GM18868 (cell line): ENCODE measurements at regions not wholly inside any gene's neighbourhood (a gene's known extent, or its start where the extent isn't known, plus 50 kb on each side); places are given as distances from the start of the nearest gene placed in this dataset.

Experiments
- ATAC-seq: cut with Tn5 transposase; IDR thresholded peaks from one replicate; pipeline ENCODE4 v1.9.1; 2021; ENCODE audit warnings: mild to moderate bottlenecking, moderate library complexity; ENCODE audit not compliant: unreplicated experiment

GRCh38 chr14:34069854-34070582, 119.1 kb upstream of the EGLN3 start:
- ATAC-seq = no peak

- no peak for ATAC-seq
Measured at GRCh38 chr14:34067587-34067986, 116.7 kb upstream of the EGLN3 start.

- ATAC-seq = no peak
Measured at GRCh38 chr14:34065690-34066391, 115.0 kb upstream of the EGLN3 start.

GRCh38 chr14:34065236-34065635, 114.4 kb upstream of the EGLN3 start:
- ATAC-seq = no peak

GRCh38 chr14:34064349-34064748, 113.5 kb upstream of the EGLN3 start:
- no peak for ATAC-seq

GRCh38 chr14:34063470-34064164, 112.7 kb upstream of the EGLN3 start:
- no peak for ATAC-seq

GRCh38 chr14:34063042-34063441, 112.2 kb upstream of the EGLN3 start:
- no peak for ATAC-seq

GRCh38 chr14:34062353-34062973, 111.6 kb upstream of the EGLN3 start:
- no peak for ATAC-seq

GRCh38 chr14:34060651-34060999, 109.8 kb upstream of the EGLN3 start:
- peak; percentile 24 for ATAC-seq

GRCh38 chr14:34059925-34060650, 109.2 kb upstream of the EGLN3 start:
- peak; percentile 86 for ATAC-seq

GRCh38 chr14:34059037-34059924, 108.4 kb upstream of the EGLN3 start:
- no peak for ATAC-seq

GRCh38 chr14:34058510-34058909, 107.6 kb upstream of the EGLN3 start:
- ATAC-seq = no peak

- ATAC-seq = no peak
Measured at GRCh38 chr14:34056046-34056445, 105.2 kb upstream of the EGLN3 start.

- ATAC-seq = no peak
Measured at GRCh38 chr14:34055157-34055950, 104.5 kb upstream of the EGLN3 start.

GRCh38 chr14:34053666-34054065, 102.8 kb upstream of the EGLN3 start:
- ATAC-seq = no peak

GRCh38 chr14:34052658-34053014, 101.8 kb upstream of the EGLN3 start:
- ATAC-seq = no peak

- peak; percentile 56 for ATAC-seq
Measured at GRCh38 chr14:34051966-34052657, 101.2 kb upstream of the EGLN3 start.

GRCh38 chr14:34050606-34051005, 99.7 kb upstream of the EGLN3 start:
- ATAC-seq = no peak

GRCh38 chr14:34049790-34050189, 98.9 kb upstream of the EGLN3 start:
- no peak for ATAC-seq
